Parathyroid adenoma (tissue), 2 donors: ENCODE measurements at regions not wholly inside any gene's neighbourhood (a gene's known extent, or its start where the extent isn't known, plus 50 kb on each side); places are given as distances from the start of the nearest gene placed in this dataset.

ENCODE experiments used
- H2AFZ ChIP-seq: fragments of 300-600 bp; sonication (generic); one replicate; pipeline ENCODE4 v1.7.0; 2017; ENCODE audit warnings: antibody characterized with exemption, mild to moderate bottlenecking
- H3K27ac ChIP-seq: fragments of 300-600 bp; sonication (generic); one replicate; pipeline ENCODE4 v1.7.0; 2017
- H3K27me3 ChIP-seq: fragments of 300-600 bp; sonication (generic); one replicate; pipeline ENCODE4 v1.7.0; 2017; ENCODE audit warnings: low read length; ENCODE audit not compliant: control insufficient read depth, insufficient read depth
- H3K36me3 ChIP-seq: fragments of 300-600 bp; sonication (generic); one replicate; pipeline ENCODE4 v1.7.0; 2017; ENCODE audit warnings: low read length; ENCODE audit not compliant: control insufficient read depth, insufficient read depth
- H3K4me1 ChIP-seq: fragments of 300-600 bp; sonication (generic); one replicate; pipeline ENCODE4 v1.7.0; 2017; ENCODE audit warnings: control low read depth
- H3K4me2 ChIP-seq: fragments of 300-600 bp; sonication (generic); one replicate; pipeline ENCODE4 v1.7.0; 2017; ENCODE audit warnings: low read length
- H3K4me3 ChIP-seq: fragments of 300-600 bp; sonication (generic); one replicate; pipeline ENCODE4 v1.7.0; 2017; ENCODE audit warnings: low read depth, low read length
- H3K79me2 ChIP-seq: fragments of 300-600 bp; sonication (generic); one replicate; pipeline ENCODE4 v1.7.0; 2017; ENCODE audit warnings: control low read depth
- H3K9ac ChIP-seq: fragments of 300-600 bp; sonication (generic); one replicate; pipeline ENCODE4 v1.7.0; 2017; ENCODE audit warnings: mild to moderate bottlenecking
- H3K9me3 ChIP-seq: fragments of 300-600 bp; sonication (generic); one replicate; pipeline ENCODE4 v1.7.0; 2017; ENCODE audit warnings: low read length; ENCODE audit not compliant: control insufficient read depth
- TF ChIP-seq, protein P1 (sequence below): fragments of 300-600 bp; sonication (generic); IDR thresholded peaks from one replicate; pipeline ENCODE4 v1.7.0; 2017; ENCODE audit warnings: antibody characterized with exemption, mild to moderate bottlenecking
- donor health status: primary hyperparathyroidism.

DNA sequence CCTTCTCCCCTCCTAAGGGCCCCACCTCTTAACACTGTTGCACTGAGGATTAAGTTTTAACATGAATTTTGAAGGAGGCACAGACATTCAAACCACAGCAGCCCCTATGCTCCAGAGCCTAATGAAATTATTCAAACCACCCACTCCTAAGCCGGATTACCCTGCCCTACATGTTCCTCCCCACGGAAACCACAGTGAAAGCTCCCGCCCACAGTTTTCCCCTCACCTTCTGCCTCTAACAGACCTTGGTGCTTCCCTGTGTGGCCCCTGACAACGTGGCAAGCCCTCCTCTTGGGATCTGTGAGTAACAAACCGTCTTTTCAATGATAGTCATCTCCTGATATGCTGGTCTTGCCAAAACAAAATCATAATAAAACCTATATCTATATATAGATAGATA is 74.8 kb downstream of the RIN2 start:
- Histone ChIP-seq H3K27me3 (no peaks in the 10 kb centered on the region), H3K4me3 (no peak overlapping the region), H3K4me2 (no peak overlapping the region), H3K9me3 (no peaks in the 10 kb centered on the region), H2AFZ (no peak overlapping the region), H3K27ac (no peak overlapping the region), H3K79me2 (no peaks in the 10 kb centered on the region), H3K4me1 (no peaks in the 10 kb centered on the region), H3K36me3 (no peaks in the 10 kb centered on the region), H3K9ac (no peak overlapping the region)
- TF ChIP-seq, protein P1, sequence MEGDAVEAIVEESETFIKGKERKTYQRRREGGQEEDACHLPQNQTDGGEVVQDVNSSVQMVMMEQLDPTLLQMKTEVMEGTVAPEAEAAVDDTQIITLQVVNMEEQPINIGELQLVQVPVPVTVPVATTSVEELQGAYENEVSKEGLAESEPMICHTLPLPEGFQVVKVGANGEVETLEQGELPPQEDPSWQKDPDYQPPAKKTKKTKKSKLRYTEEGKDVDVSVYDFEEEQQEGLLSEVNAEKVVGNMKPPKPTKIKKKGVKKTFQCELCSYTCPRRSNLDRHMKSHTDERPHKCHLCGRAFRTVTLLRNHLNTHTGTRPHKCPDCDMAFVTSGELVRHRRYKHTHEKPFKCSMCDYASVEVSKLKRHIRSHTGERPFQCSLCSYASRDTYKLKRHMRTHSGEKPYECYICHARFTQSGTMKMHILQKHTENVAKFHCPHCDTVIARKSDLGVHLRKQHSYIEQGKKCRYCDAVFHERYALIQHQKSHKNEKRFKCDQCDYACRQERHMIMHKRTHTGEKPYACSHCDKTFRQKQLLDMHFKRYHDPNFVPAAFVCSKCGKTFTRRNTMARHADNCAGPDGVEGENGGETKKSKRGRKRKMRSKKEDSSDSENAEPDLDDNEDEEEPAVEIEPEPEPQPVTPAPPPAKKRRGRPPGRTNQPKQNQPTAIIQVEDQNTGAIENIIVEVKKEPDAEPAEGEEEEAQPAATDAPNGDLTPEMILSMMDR: no peak

DNA sequence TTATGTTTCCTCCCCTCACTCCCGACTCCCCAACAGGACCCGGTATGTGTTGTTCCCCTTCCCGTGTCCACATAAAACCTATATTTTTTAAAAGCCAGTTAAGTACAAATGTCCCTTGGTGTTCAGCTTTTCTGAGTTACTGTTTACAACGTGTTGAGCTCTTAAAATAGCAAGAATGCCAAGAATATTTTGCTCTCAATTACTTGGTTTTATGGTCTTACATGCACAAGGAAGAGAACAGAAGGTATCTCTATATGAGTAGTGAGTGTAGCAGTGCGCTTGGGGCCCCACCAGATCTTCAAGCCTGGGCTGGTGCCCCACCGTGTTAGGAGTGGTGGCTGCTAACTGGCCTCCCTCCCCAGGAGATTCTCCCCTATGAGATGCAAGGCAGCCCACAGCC is 75.3 kb downstream of the RIN2 start:
- TF ChIP-seq, protein P1: no peak
- H3K9me3 ChIP-seq: no peaks in the 10 kb centered on the region
- H3K36me3 ChIP-seq: no peaks in the 10 kb centered on the region
- no peaks in the 10 kb centered on the region for H3K4me1 ChIP-seq
- no peak overlapping the region for H3K9ac ChIP-seq
- no peak overlapping the region for H3K4me3 ChIP-seq
- no peaks in the 10 kb centered on the region for H3K79me2 ChIP-seq
- no peaks in the 10 kb centered on the region for H3K27me3 ChIP-seq
- H2AFZ ChIP-seq: no peak overlapping the region
- no peak overlapping the region for H3K4me2 ChIP-seq
- no peak overlapping the region for H3K27ac ChIP-seq

DNA sequence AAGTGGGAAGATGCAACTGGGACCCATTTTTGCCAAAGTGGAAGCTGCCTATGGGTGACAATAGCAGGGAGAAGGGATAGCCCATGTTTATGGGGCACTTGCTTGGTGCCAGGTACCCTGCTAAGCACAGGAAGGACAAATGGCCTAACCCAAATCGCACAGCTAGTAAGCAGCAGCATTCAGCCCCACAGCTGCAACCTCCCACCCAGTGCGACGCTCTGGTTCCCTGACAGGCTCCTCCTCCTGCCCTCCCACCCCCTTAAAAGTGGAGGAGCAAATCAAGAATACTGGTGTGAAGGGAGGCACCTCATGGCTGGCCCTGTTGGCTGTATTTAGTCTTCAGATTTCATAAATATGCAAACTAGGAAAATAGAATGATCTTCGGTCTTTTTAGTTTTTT is 76.2 kb downstream of the RIN2 start:
- no peaks in the 10 kb centered on the region for H3K27me3 ChIP-seq
- no peak overlapping the region for H2AFZ ChIP-seq
- H3K27ac ChIP-seq: no peak overlapping the region
- H3K4me3 ChIP-seq: no peak overlapping the region
- H3K9me3 ChIP-seq: no peaks in the 10 kb centered on the region
- H3K4me2 ChIP-seq: no peak overlapping the region
- H3K79me2 ChIP-seq: no peaks in the 10 kb centered on the region
- H3K36me3 ChIP-seq: no peaks in the 10 kb centered on the region
- H3K9ac ChIP-seq: no peak overlapping the region
- H3K4me1 ChIP-seq: no peaks in the 10 kb centered on the region
- TF ChIP-seq, protein P1: no peak

DNA sequence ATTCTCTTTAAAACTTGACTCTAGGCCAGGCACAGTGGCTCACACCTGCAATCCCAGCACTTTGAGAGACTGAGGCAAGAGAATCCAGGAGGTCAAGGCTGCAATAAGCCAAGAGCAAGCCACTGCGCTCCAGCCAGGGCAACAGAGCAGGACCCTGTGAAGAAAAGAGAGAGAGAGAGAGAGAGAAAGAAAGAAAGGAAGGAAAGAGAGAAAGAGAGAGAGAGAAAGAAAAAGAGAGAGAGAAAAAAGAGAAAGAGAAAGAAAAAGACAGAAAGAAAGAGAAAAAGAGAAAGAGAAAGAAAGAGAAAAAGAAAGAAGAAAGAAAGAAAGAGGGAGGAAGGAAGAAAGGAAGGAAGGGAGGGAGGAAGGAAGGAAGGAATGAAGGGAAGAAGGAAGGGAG is 76.7 kb downstream of the RIN2 start:
- Histone ChIP-seq H3K4me3 (no peak overlapping the region), H3K9me3 (no peaks in the 10 kb centered on the region), H3K79me2 (no peaks in the 10 kb centered on the region), H3K4me2 (no peak overlapping the region), H3K4me1 (no peaks in the 10 kb centered on the region), H2AFZ (no peak overlapping the region), H3K36me3 (no peaks in the 10 kb centered on the region), H3K9ac (no peak overlapping the region), H3K27me3 (no peaks in the 10 kb centered on the region), H3K27ac (no peak overlapping the region)
- TF ChIP-seq, protein P1: no peak

DNA sequence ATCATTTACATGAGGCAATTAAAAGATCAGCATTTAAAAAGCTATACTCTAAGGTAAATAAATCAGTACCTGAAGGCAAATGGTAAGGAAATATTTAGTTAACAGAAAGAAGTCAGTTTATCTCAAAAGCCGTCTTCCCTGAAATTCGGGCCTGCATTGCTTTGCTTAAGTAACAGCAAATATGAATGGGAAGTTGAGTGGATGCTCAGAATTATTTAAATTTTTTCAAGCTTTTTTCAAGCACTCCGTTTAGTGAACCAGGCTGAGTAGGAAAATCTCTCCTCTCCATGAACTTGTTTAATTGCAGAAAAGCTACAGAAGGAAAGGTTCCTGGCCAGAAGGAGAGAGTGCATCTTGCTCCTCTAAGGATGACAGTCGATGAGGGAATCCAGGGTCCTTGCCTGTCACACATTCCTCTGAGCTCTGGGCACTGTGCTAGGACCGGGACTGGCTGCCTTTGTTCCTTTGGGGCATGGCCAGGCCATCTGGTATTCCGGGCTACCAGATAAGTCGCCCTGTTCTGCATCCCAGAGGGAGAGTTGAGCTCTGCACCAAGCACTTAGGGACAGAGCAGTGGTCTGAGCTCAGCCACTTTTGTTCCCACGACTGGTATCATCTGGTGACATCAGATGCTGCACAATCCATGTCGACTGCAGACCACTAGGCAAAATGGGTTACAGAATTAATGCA is 77.6 kb downstream of the RIN2 start:
- no peak overlapping the region for H3K4me2 ChIP-seq
- no peaks in the 10 kb centered on the region for H3K79me2 ChIP-seq
- no peaks in the 10 kb centered on the region for H3K27me3 ChIP-seq
- H3K27ac ChIP-seq: no peak overlapping the region
- no peak overlapping the region for H2AFZ ChIP-seq
- no peaks in the 10 kb centered on the region for H3K36me3 ChIP-seq
- H3K9ac ChIP-seq: no peak overlapping the region
- H3K9me3 ChIP-seq: no peaks in the 10 kb centered on the region
- TF ChIP-seq, protein P1: no peak
- no peak overlapping the region for H3K4me3 ChIP-seq
- no peaks in the 10 kb centered on the region for H3K4me1 ChIP-seq
